Trophoblast cell (in vitro differentiated cells and primary cell): ENCODE measurements at regions not wholly inside any gene's neighbourhood (a gene's known extent, or its start where the extent isn't known, plus 50 kb on each side); places are given as distances from the start of the nearest gene placed in this dataset.
"Not testable (repeated sequence)": the region's sequence is repeated elsewhere in the genome, so short reads cannot be mapped to it uniquely, and the experiment has no call there.

Experiments
- DNase-seq, 2 donors: peaks; one replicate each; pipeline ENCODE4 v3.0.0-alpha.2; 2016
- H2AFZ ChIP-seq: 2 replicates; pipeline ENCODE4 v1.6.1; 2013; ENCODE audit warnings: low read length, moderate library complexity, mild to moderate bottlenecking; ENCODE audit not compliant: insufficient read depth, poor library complexity
- H2AK5ac ChIP-seq: 2 replicates; pipeline ENCODE4 v1.6.1; 2013; ENCODE audit warnings: mild to moderate bottlenecking, low read length
- H2BK120ac ChIP-seq: 2 replicates; pipeline ENCODE4 v1.6.1; 2013; ENCODE audit warnings: low read length, mild to moderate bottlenecking, moderate library complexity; ENCODE audit not compliant: insufficient read depth, poor library complexity
- H2BK12ac ChIP-seq: 2 replicates; pipeline ENCODE4 v1.6.1; 2013; ENCODE audit warnings: mild to moderate bottlenecking, low read length, moderate library complexity
- H2BK5ac ChIP-seq: 2 replicates; pipeline ENCODE4 v1.6.1; 2013; ENCODE audit warnings: low read length, low read depth, moderate library complexity, mild to moderate bottlenecking; ENCODE audit not compliant: poor library complexity
- H3K14ac ChIP-seq: 2 replicates; pipeline ENCODE4 v1.6.1; 2013; ENCODE audit warnings: mild to moderate bottlenecking, low read length
- H3K18ac ChIP-seq: 2 replicates; pipeline ENCODE4 v1.6.1; 2013; ENCODE audit warnings: mild to moderate bottlenecking, low read length
- H3K23ac ChIP-seq: 2 replicates; pipeline ENCODE4 v1.6.1; 2013; ENCODE audit warnings: low read length
- H3K27ac ChIP-seq: 2 replicates; pipeline ENCODE4 v1.5.1; 2013; ENCODE audit warnings: low read depth, mild to moderate bottlenecking, inconsistent platforms, low read length, moderate library complexity
- H3K27me3 ChIP-seq: 2 replicates; pipeline ENCODE4 v1.6.1; 2013; ENCODE audit warnings: inconsistent platforms, mild to moderate bottlenecking, low read length, moderate library complexity; ENCODE audit not compliant: insufficient read depth
- H3K36me3 ChIP-seq, 2 experiments: 1 replicate in 1 of 2; 2 replicates in 1 of 2; pipeline ENCODE4 v1.6.1; 2013; ENCODE audit warnings: low read length in 2 of 2, mild to moderate bottlenecking in 2 of 2, moderate library complexity in 1 of 2; ENCODE audit not compliant: insufficient read depth in 2 of 2, control insufficient read depth in 1 of 2
- H3K4ac ChIP-seq: 2 replicates; pipeline ENCODE4 v1.6.1; 2013; ENCODE audit warnings: low read depth, mild to moderate bottlenecking, low read length, moderate library complexity
- H3K4me1 ChIP-seq, 2 experiments: 1 replicate in 1 of 2; 2 replicates in 1 of 2; pipeline ENCODE4 v1.6.1; 2013; ENCODE audit warnings: low read length in 2 of 2, mild to moderate bottlenecking in 2 of 2, moderate library complexity in 1 of 2; ENCODE audit not compliant: insufficient read depth in 2 of 2, control insufficient read depth in 1 of 2
- H3K4me2 ChIP-seq: 2 replicates; pipeline ENCODE4 v1.6.1; 2013; ENCODE audit warnings: inconsistent platforms, mild to moderate bottlenecking, low read length, moderate library complexity
- H3K4me3 ChIP-seq: 2 replicates; pipeline ENCODE4 v1.5.1; 2013; ENCODE audit warnings: mild to moderate bottlenecking, low read depth, low read length, inconsistent platforms
- H3K79me1 ChIP-seq: one replicate; pipeline ENCODE4 v1.6.1; 2013; ENCODE audit warnings: low read length
- H3K79me2 ChIP-seq: 2 replicates; pipeline ENCODE4 v1.6.1; 2013; ENCODE audit warnings: low read length, mild to moderate bottlenecking; ENCODE audit not compliant: control insufficient read depth, insufficient read depth, poor library complexity
- H3K9ac ChIP-seq: 2 replicates; pipeline ENCODE4 v1.6.1; 2013; ENCODE audit warnings: mild to moderate bottlenecking, low read length
- H3K9me3 ChIP-seq: 2 replicates; pipeline ENCODE4 v1.6.1; 2013; ENCODE audit warnings: low read depth, mild to moderate bottlenecking, control low read depth, inconsistent platforms, low read length; ENCODE audit not compliant: insufficient read depth
- H4K12ac ChIP-seq: 2 replicates; pipeline ENCODE4 v1.6.1; 2013; ENCODE audit warnings: low read depth, mild to moderate bottlenecking, low read length, moderate library complexity
- H4K8ac ChIP-seq: 2 replicates; pipeline ENCODE4 v1.6.1; 2013; ENCODE audit warnings: low read depth, mild to moderate bottlenecking, low read length, moderate library complexity
- H4K91ac ChIP-seq: one replicate; pipeline ENCODE4 v1.6.1; 2013; ENCODE audit warnings: low read depth, mild to moderate bottlenecking, low read length, moderate library complexity
- WGBS: extraction: QIAGEN DNeasy Blood & Tissue Kit; methylation state at CpG from one replicate; pipeline ENCODE4 v1.1.7; 2013; ENCODE audit warnings: missing lambda C conversion rate; ENCODE audit not compliant: insufficient read length, insufficient coverage; ENCODE audit errors: extremely low coverage; 5-methylcytosine and 5-hydroxymethylcytosine counted together

GRCh38 chr7:150060259-150061221 lies 186.8 kb downstream of the ATP6V0E2 start:
- not testable (repeated sequence) for H3K4me1 ChIP-seq, H4K12ac ChIP-seq, H2BK120ac ChIP-seq, H2BK5ac ChIP-seq, H3K14ac ChIP-seq, H3K36me3 ChIP-seq, H3K4me2 ChIP-seq, H2AFZ ChIP-seq, H3K79me2 ChIP-seq, H2AK5ac ChIP-seq, H4K8ac ChIP-seq, H3K4ac ChIP-seq, DNase-seq, H2BK12ac ChIP-seq, H3K27ac ChIP-seq, H4K91ac ChIP-seq, H3K4me3 ChIP-seq, H3K18ac ChIP-seq, H3K9ac ChIP-seq, H3K27me3 ChIP-seq, H3K9me3 ChIP-seq, H3K79me1 ChIP-seq, H3K23ac ChIP-seq
- no CpG with 5 or more reads among the region's 16 CpGs for WGBS

GRCh38 chr7:150063195-150063594 lies 189.4 kb downstream of the ATP6V0E2 start:
- not testable (repeated sequence) for H2AK5ac ChIP-seq, H4K91ac ChIP-seq, H2BK5ac ChIP-seq, DNase-seq, H2BK12ac ChIP-seq, H2BK120ac ChIP-seq, H3K23ac ChIP-seq, H3K79me2 ChIP-seq, H3K27ac ChIP-seq, H3K79me1 ChIP-seq, H3K27me3 ChIP-seq, H4K12ac ChIP-seq, H4K8ac ChIP-seq, H3K36me3 ChIP-seq, H3K4me1 ChIP-seq, H3K4ac ChIP-seq, H3K4me2 ChIP-seq, H3K9me3 ChIP-seq, H3K9ac ChIP-seq, H3K14ac ChIP-seq, H3K18ac ChIP-seq, H2AFZ ChIP-seq, H3K4me3 ChIP-seq
- WGBS, result no CpG with 5 or more reads among the region's 1 CpG

GRCh38 chr7:150069555-150070313 lies 196.0 kb downstream of the ATP6V0E2 start:
- H3K9me3 ChIP-seq, H3K9ac ChIP-seq, H3K27ac ChIP-seq, H3K18ac ChIP-seq, H3K36me3 ChIP-seq, H3K23ac ChIP-seq, H2AFZ ChIP-seq, H3K4ac ChIP-seq, H3K14ac ChIP-seq, H3K27me3 ChIP-seq, H2AK5ac ChIP-seq, H2BK5ac ChIP-seq, H3K4me3 ChIP-seq, H4K8ac ChIP-seq, H3K79me1 ChIP-seq, H4K91ac ChIP-seq, H2BK120ac ChIP-seq, H4K12ac ChIP-seq, H3K79me2 ChIP-seq, H3K4me2 ChIP-seq, DNase-seq, H2BK12ac ChIP-seq, H3K4me1 ChIP-seq: not testable (repeated sequence)
- WGBS, result no CpG with 5 or more reads among the region's 10 CpGs

- H3K9me3 ChIP-seq, H3K79me1 ChIP-seq, H4K8ac ChIP-seq, H2BK5ac ChIP-seq, H3K79me2 ChIP-seq, H3K9ac ChIP-seq, H3K4me2 ChIP-seq, H3K4me1 ChIP-seq, H3K4me3 ChIP-seq, H3K27ac ChIP-seq, H3K14ac ChIP-seq, H3K4ac ChIP-seq, H2BK12ac ChIP-seq, H2AFZ ChIP-seq, H2BK120ac ChIP-seq, H3K23ac ChIP-seq, H3K36me3 ChIP-seq, H3K27me3 ChIP-seq, H2AK5ac ChIP-seq, DNase-seq, H4K12ac ChIP-seq, H3K18ac ChIP-seq, H4K91ac ChIP-seq: not testable (repeated sequence)
- WGBS, result no CpG with 5 or more reads among the region's 1 CpG
Observed at GRCh38 chr7:150077543-150077942, 203.8 kb downstream of the ATP6V0E2 start.
